OCI-LY1 (cell line): ENCODE measurements at regions not wholly inside any gene's neighbourhood (a gene's known extent, or its start where the extent isn't known, plus 50 kb on each side); places are given as distances from the start of the nearest gene placed in this dataset.

Experiments used
- EZH2 ChIP-seq: fragments of 200-600 bp; sonication (generic), shearing (Covaris generic); IDR thresholded peaks from 2 replicates; pipeline ENCODE4 v1.8.0; 2017; ENCODE audit warnings: borderline replicate concordance, mixed run types, mild to moderate bottlenecking, antibody characterized with exemption, low read length, moderate library complexity, mixed read lengths
- TF ChIP-seq, protein P1 (sequence below): fragments of 200-600 bp; sonication (generic), shearing (Covaris generic); IDR thresholded peaks from 2 replicates; pipeline ENCODE4 v1.5.1; 2017; ENCODE audit warnings: mild to moderate bottlenecking, antibody characterized with exemption, low read length, moderate library complexity, mixed read lengths

DNA sequence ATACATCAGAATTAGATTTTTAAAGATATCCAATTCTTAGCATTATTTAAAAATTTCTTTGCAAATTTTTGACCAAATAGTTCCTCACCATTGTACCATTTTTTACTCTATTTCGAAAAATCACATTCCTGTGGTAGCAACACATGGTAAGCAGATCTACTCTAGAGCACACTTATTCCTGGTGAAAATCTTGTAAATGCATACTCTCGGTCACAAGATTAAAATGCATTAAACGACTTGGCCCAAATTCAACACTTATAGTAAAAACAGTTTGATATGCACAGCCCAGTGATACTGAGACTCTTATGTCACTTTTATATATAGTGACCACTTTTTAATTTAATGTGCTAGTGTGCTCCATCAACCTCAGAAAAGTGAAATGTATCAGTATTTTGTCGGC lies 208.8 kb upstream of the TARS1 start:
- TF ChIP-seq, protein P1, sequence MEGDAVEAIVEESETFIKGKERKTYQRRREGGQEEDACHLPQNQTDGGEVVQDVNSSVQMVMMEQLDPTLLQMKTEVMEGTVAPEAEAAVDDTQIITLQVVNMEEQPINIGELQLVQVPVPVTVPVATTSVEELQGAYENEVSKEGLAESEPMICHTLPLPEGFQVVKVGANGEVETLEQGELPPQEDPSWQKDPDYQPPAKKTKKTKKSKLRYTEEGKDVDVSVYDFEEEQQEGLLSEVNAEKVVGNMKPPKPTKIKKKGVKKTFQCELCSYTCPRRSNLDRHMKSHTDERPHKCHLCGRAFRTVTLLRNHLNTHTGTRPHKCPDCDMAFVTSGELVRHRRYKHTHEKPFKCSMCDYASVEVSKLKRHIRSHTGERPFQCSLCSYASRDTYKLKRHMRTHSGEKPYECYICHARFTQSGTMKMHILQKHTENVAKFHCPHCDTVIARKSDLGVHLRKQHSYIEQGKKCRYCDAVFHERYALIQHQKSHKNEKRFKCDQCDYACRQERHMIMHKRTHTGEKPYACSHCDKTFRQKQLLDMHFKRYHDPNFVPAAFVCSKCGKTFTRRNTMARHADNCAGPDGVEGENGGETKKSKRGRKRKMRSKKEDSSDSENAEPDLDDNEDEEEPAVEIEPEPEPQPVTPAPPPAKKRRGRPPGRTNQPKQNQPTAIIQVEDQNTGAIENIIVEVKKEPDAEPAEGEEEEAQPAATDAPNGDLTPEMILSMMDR = no peak
- TF ChIP-seq EZH2 = no peak
